Spinal cord (tissue), 9 donors: ENCODE measurements at regions not wholly inside any gene's neighbourhood (a gene's known extent, or its start where the extent isn't known, plus 50 kb on each side); places are given as distances from the start of the nearest gene placed in this dataset.

ENCODE experiments used
- DNase-seq, 6 donors: peaks; one replicate each; pipeline versions ENCODE4 v3.0.0 to v3.0.0-alpha.2; 2013 to 2015; ENCODE audit warnings: low spot score in 6 of 6, low read depth in 4 of 6
- H3K27ac ChIP-seq: one replicate; pipeline ENCODE4 v1.5.1; 2013; ENCODE audit warnings: low read depth, low read length, control low read depth
- H3K27me3 ChIP-seq: one replicate; pipeline ENCODE4 v1.6.1; 2013; ENCODE audit warnings: low read length; ENCODE audit not compliant: control insufficient read depth, insufficient read depth
- H3K36me3 ChIP-seq: one replicate; pipeline ENCODE4 v1.6.1; 2013; ENCODE audit warnings: low read length; ENCODE audit not compliant: control insufficient read depth, insufficient read depth
- H3K4me1 ChIP-seq: one replicate; pipeline ENCODE4 v1.6.1; 2013; ENCODE audit warnings: low read length; ENCODE audit not compliant: control insufficient read depth, insufficient read depth
- H3K4me3 ChIP-seq: one replicate; pipeline ENCODE4 v1.5.1; 2013; ENCODE audit warnings: low read depth, low read length, control low read depth
- H3K9me3 ChIP-seq: one replicate; pipeline ENCODE4 v1.6.1; 2013; ENCODE audit warnings: low read length; ENCODE audit not compliant: control insufficient read depth, insufficient read depth
- WGBS: methylation state at CpG from one replicate; pipeline ENCODE4 v1.1.5; 2013; ENCODE audit warnings: missing lambda C conversion rate; ENCODE audit not compliant: insufficient coverage; 5-methylcytosine and 5-hydroxymethylcytosine counted together
- donor health status: healthy.

GRCh38 chr1:88540255-88540654 is 143.8 kb upstream of the PKN2 start:
- Histone ChIP-seq H3K27ac (no peak overlapping the region), H3K4me3 (no peak overlapping the region), H3K9me3 (no peaks in the 10 kb centered on the region), H3K4me1 (no peaks in the 10 kb centered on the region), H3K27me3 (no peaks in the 10 kb centered on the region), H3K36me3 (no peaks in the 10 kb centered on the region)
- no peak for DNase-seq
- WGBS, result no CpG with 5 or more reads among the region's 2 CpGs

- Histone ChIP-seq H3K4me1 (no peaks in the 10 kb centered on the region), H3K27ac (no peak overlapping the region), H3K9me3 (no peaks in the 10 kb centered on the region), H3K36me3 (no peaks in the 10 kb centered on the region), H3K4me3 (no peak overlapping the region), H3K27me3 (no peaks in the 10 kb centered on the region)
- peak in 1 of 6 donors; percentile 63 for DNase-seq
- 100% methylated on average over 1 of the region's 1 CpG for WGBS
Measured at GRCh38 chr1:88541596-88541995, 142.5 kb upstream of the PKN2 start.

- Histone ChIP-seq H3K27ac (no peak overlapping the region), H3K4me3 (no peak overlapping the region), H3K27me3 (no peaks in the 10 kb centered on the region), H3K4me1 (no peaks in the 10 kb centered on the region), H3K9me3 (no peaks in the 10 kb centered on the region), H3K36me3 (no peaks in the 10 kb centered on the region)
- no peak for DNase-seq
Measured at GRCh38 chr1:88544195-88544594, 139.9 kb upstream of the PKN2 start.

- Histone ChIP-seq H3K4me3 (no peak overlapping the region), H3K27ac (no peak overlapping the region), H3K4me1 (no peaks in the 10 kb centered on the region), H3K36me3 (no peaks in the 10 kb centered on the region), H3K27me3 (no peaks in the 10 kb centered on the region), H3K9me3 (no peaks in the 10 kb centered on the region)
- peak in 2 of 6 donors; percentile 61 to 63 for DNase-seq
- WGBS, result no CpG with 5 or more reads among the region's 1 CpG
Measured at GRCh38 chr1:88549536-88549935, 134.5 kb upstream of the PKN2 start.

GRCh38 chr1:88552226-88552625 is 131.8 kb upstream of the PKN2 start:
- DNase-seq, result no peak
- Histone ChIP-seq H3K36me3 (no peaks in the 10 kb centered on the region), H3K27me3 (no peaks in the 10 kb centered on the region), H3K4me3 (no peak overlapping the region), H3K27ac (no peak overlapping the region), H3K4me1 (no peaks in the 10 kb centered on the region), H3K9me3 (no peaks in the 10 kb centered on the region)
- no CpG with 5 or more reads among the region's 2 CpGs for WGBS

GRCh38 chr1:88557014-88557413 is 127.1 kb upstream of the PKN2 start:
- H3K9me3 ChIP-seq, result no peaks in the 10 kb centered on the region
- no peaks in the 10 kb centered on the region for H3K4me1 ChIP-seq
- no peaks in the 10 kb centered on the region for H3K27me3 ChIP-seq
- H3K36me3 ChIP-seq, result no peaks in the 10 kb centered on the region
- WGBS, result no CpG with 5 or more reads among the region's 3 CpGs
- DNase-seq, result no peak
- no peak overlapping the region for H3K27ac ChIP-seq
- H3K4me3 ChIP-seq, result no peak overlapping the region

- Histone ChIP-seq H3K27me3 (no peaks in the 10 kb centered on the region), H3K4me3 (no peak overlapping the region), H3K4me1 (no peaks in the 10 kb centered on the region), H3K27ac (no peak overlapping the region), H3K36me3 (no peaks in the 10 kb centered on the region), H3K9me3 (no peaks in the 10 kb centered on the region)
- no peak for DNase-seq
- WGBS, result no CpG with 5 or more reads among the region's 3 CpGs
Measured at GRCh38 chr1:88560621-88561020, 123.5 kb upstream of the PKN2 start.

- H3K4me1 ChIP-seq, result no peaks in the 10 kb centered on the region
- no peaks in the 10 kb centered on the region for H3K9me3 ChIP-seq
- H3K27ac ChIP-seq, result no peak overlapping the region
- WGBS, result 33% methylated on average over 1 of the region's 3 CpGs
- H3K36me3 ChIP-seq, result no peaks in the 10 kb centered on the region
- no peak for DNase-seq
- H3K4me3 ChIP-seq, result no peak overlapping the region
- no peaks in the 10 kb centered on the region for H3K27me3 ChIP-seq
Measured at GRCh38 chr1:88562991-88563390, 121.1 kb upstream of the PKN2 start.

GRCh38 chr1:88566615-88567387 is 117.3 kb upstream of the PKN2 start:
- no peaks in the 10 kb centered on the region for H3K27me3 ChIP-seq
- DNase-seq, result no peak
- no peaks in the 10 kb centered on the region for H3K36me3 ChIP-seq
- H3K4me1 ChIP-seq, result no peaks in the 10 kb centered on the region
- H3K4me3 ChIP-seq, result no peak overlapping the region
- no peak overlapping the region for H3K27ac ChIP-seq
- WGBS, result 79% methylated on average over 3 of the region's 9 CpGs
- no peaks in the 10 kb centered on the region for H3K9me3 ChIP-seq

GRCh38 chr1:88571506-88571905 is 112.6 kb upstream of the PKN2 start:
- WGBS, result 43% methylated on average over 1 of the region's 1 CpG
- Histone ChIP-seq H3K27ac (no peak overlapping the region), H3K36me3 (no peaks in the 10 kb centered on the region), H3K9me3 (no peaks in the 10 kb centered on the region), H3K4me1 (no peaks in the 10 kb centered on the region), H3K27me3 (no peaks in the 10 kb centered on the region), H3K4me3 (no peak overlapping the region)
- no peak for DNase-seq
